H9 (cell line): ENCODE measurements at regions not wholly inside any gene's neighbourhood (a gene's known extent, or its start where the extent isn't known, plus 50 kb on each side); places are given as distances from the start of the nearest gene placed in this dataset.

Experiments
- DNase-seq: peaks from one replicate; pipeline ENCODE4 v3.0.0-alpha.2; 2017
- H2AFZ ChIP-seq: one replicate; pipeline ENCODE4 v1.6.1; 2013; ENCODE audit warnings: mild to moderate bottlenecking, low read length, control low read depth, moderate library complexity
- H2AK5ac ChIP-seq: 2 replicates; pipeline ENCODE4 v1.6.1; 2013; ENCODE audit warnings: low read length, control low read depth, mixed read lengths; ENCODE audit not compliant: insufficient read length
- H2BK120ac ChIP-seq: one replicate; pipeline ENCODE4 v1.6.1; 2013; ENCODE audit warnings: low read depth, mild to moderate bottlenecking, low read length, control low read depth, inconsistent platforms; ENCODE audit not compliant: poor library complexity, severe bottlenecking
- H2BK12ac ChIP-seq: 2 replicates; pipeline ENCODE4 v1.6.1; 2013; ENCODE audit warnings: low read length, control low read depth, mixed read lengths, low read depth; ENCODE audit not compliant: insufficient read length
- H2BK15ac ChIP-seq: 2 replicates; pipeline ENCODE4 v1.6.1; 2013; ENCODE audit warnings: low read depth, low read length, control low read depth
- H2BK20ac ChIP-seq: one replicate; pipeline ENCODE4 v1.6.1; 2013; ENCODE audit warnings: low read depth, mild to moderate bottlenecking, low read length, control low read depth, inconsistent platforms; ENCODE audit not compliant: poor library complexity, severe bottlenecking
- H2BK5ac ChIP-seq: 2 replicates; pipeline ENCODE4 v1.6.1; 2013; ENCODE audit warnings: low read length, control low read depth, mixed read lengths; ENCODE audit not compliant: insufficient read length
- H3K14ac ChIP-seq: 2 replicates; pipeline ENCODE4 v1.6.1; 2013; ENCODE audit warnings: low read length, control low read depth; ENCODE audit not compliant: insufficient read depth
- H3K18ac ChIP-seq: 2 replicates; pipeline ENCODE4 v1.6.1; 2013; ENCODE audit warnings: low read depth, mild to moderate bottlenecking, mixed read lengths, low read length, control low read depth; ENCODE audit not compliant: insufficient read length
- H3K23ac ChIP-seq: 2 replicates; pipeline ENCODE4 v1.6.1; 2013; ENCODE audit warnings: low read length, control low read depth, mixed read lengths, low read depth; ENCODE audit not compliant: insufficient read length
- H3K23me2 ChIP-seq: 2 replicates; pipeline ENCODE4 v1.6.1; 2013; ENCODE audit warnings: low read depth, mild to moderate bottlenecking, mixed read lengths, low read length, control low read depth; ENCODE audit not compliant: insufficient read length, poor library complexity, severe bottlenecking
- H3K27ac ChIP-seq: 2 replicates; pipeline ENCODE4 v1.5.1; 2013; ENCODE audit warnings: low read length, control low read depth, mixed read lengths, low read depth; ENCODE audit not compliant: insufficient read length
- H3K27me3 ChIP-seq: 2 replicates; pipeline ENCODE4 v1.6.1; 2013; ENCODE audit warnings: low read length, control low read depth, inconsistent platforms; ENCODE audit not compliant: insufficient read depth
- H3K4ac ChIP-seq: 2 replicates; pipeline ENCODE4 v1.6.1; 2013; ENCODE audit warnings: low read depth, mild to moderate bottlenecking, control low read depth, inconsistent platforms, low read length, moderate library complexity
- H3K4me1 ChIP-seq: 2 replicates; pipeline ENCODE4 v1.6.1; 2013; ENCODE audit warnings: low read length, control low read depth, inconsistent platforms; ENCODE audit not compliant: insufficient read depth
- H3K4me2 ChIP-seq: 2 replicates; pipeline ENCODE4 v1.6.1; 2013; ENCODE audit warnings: low read length, control low read depth, mixed read lengths; ENCODE audit not compliant: insufficient read length, insufficient read depth
- H3K56ac ChIP-seq: 2 replicates; pipeline ENCODE4 v1.6.1; 2013; ENCODE audit warnings: low read depth, mild to moderate bottlenecking, mixed read lengths, low read length, control low read depth; ENCODE audit not compliant: insufficient read length
- H3K79me1 ChIP-seq: 2 replicates; pipeline ENCODE4 v1.6.1; 2013; ENCODE audit warnings: low read depth, mild to moderate bottlenecking, moderate library complexity, low read length, control low read depth, inconsistent platforms; ENCODE audit not compliant: insufficient read depth, poor library complexity, severe bottlenecking
- H3K79me2 ChIP-seq: 2 replicates; pipeline ENCODE4 v1.6.1; 2013; ENCODE audit warnings: low read length, control low read depth, inconsistent platforms; ENCODE audit not compliant: insufficient read depth
- H3K9ac ChIP-seq: 2 replicates; pipeline ENCODE4 v1.6.1; 2013; ENCODE audit warnings: low read length, control low read depth, mixed read lengths; ENCODE audit not compliant: insufficient read length; ENCODE audit errors: extremely low read depth
- H3K9me3 ChIP-seq: one replicate; pipeline ENCODE4 v1.6.1; 2013; ENCODE audit warnings: low read depth, low read length, inconsistent platforms; ENCODE audit not compliant: control insufficient read depth
- H3T11ph ChIP-seq: one replicate; pipeline ENCODE4 v1.6.1; 2013; ENCODE audit warnings: mild to moderate bottlenecking, low read length, control low read depth, inconsistent platforms
- H4K20me1 ChIP-seq: one replicate; pipeline ENCODE4 v1.6.1; 2013; ENCODE audit not compliant: control insufficient read depth, insufficient read length, insufficient read depth
- H4K5ac ChIP-seq: 2 replicates; pipeline ENCODE4 v1.6.1; 2013; ENCODE audit warnings: low read depth, mild to moderate bottlenecking, mixed read lengths, low read length, control low read depth; ENCODE audit not compliant: insufficient read length
- H4K8ac ChIP-seq: replicated peaks from 2 replicates; pipeline ENCODE4 v1.6.1; 2013; ENCODE audit warnings: low read length, control low read depth, mixed read lengths, low read depth; ENCODE audit not compliant: insufficient read length
- H4K91ac ChIP-seq: 2 replicates; pipeline ENCODE4 v1.6.1; 2013; ENCODE audit warnings: low read depth, mild to moderate bottlenecking, moderate library complexity, mixed read lengths, low read length, control low read depth; ENCODE audit not compliant: insufficient read length
- H3K27ac Mint-ChIP-seq, 3 experiments: 2 replicates in 2 of 3; 3 replicates in 1 of 3; pipeline ENCODE4 v1.8.0; 2020 to 2021; ENCODE audit warnings: mixed read lengths in 3 of 3, mild to moderate bottlenecking in 1 of 3, moderate library complexity in 1 of 3
- H3K27me3 Mint-ChIP-seq: 2 replicates; pipeline ENCODE4 v1.8.0; 2021; ENCODE audit warnings: low read depth, mild to moderate bottlenecking, moderate library complexity, mixed read lengths
- H3K36me3 Mint-ChIP-seq, 3 experiments: 2 replicates in 2 of 3; 3 replicates in 1 of 3; pipeline ENCODE4 v1.8.0; 2020 to 2021; ENCODE audit warnings: low read depth in 3 of 3, mixed read lengths in 3 of 3; ENCODE audit not compliant: insufficient read depth in 1 of 3
- H3K4me1 Mint-ChIP-seq, 2 experiments: 2 replicates each; pipeline ENCODE4 v1.8.0; 2020; ENCODE audit warnings: mixed read lengths in 2 of 2
- H3K4me3 Mint-ChIP-seq, 2 experiments: 2 replicates in 1 of 2; 3 replicates in 1 of 2; pipeline ENCODE4 v1.8.0; 2020 to 2021; ENCODE audit warnings: mild to moderate bottlenecking in 2 of 2, mixed read lengths in 2 of 2, moderate library complexity in 1 of 2
- H3K9me3 Mint-ChIP-seq, 2 experiments: 2 replicates in 1 of 2; 3 replicates in 1 of 2; pipeline ENCODE4 v1.8.0; 2020; ENCODE audit warnings: mild to moderate bottlenecking in 2 of 2, mixed read lengths in 2 of 2, moderate library complexity in 1 of 2
- CTCF ChIP-seq: fragments of 200-600 bp; sonication (generic); conservative IDR thresholded peaks from 3 replicates; pipeline ENCODE4 v1.8.0; 2021; ENCODE audit warnings: antibody characterized with exemption, mild to moderate bottlenecking
- WGBS: extraction: QIAGEN DNeasy Blood & Tissue Kit; methylation state at CpG from one replicate; pipeline ENCODE4 v1.1.7; 2013; ENCODE audit warnings: missing lambda C conversion rate, low lambda C conversion rate, mixed read lengths; ENCODE audit not compliant: insufficient read length; ENCODE audit errors: extremely low coverage; 5-methylcytosine and 5-hydroxymethylcytosine counted together

GRCh38 chr1:29824025-29824424 lies 587.7 kb downstream of the PTPRU start:
- H3K36me3 Mint-ChIP-seq = no peaks in the 10 kb centered on the region; a peak in 1 of 7 replicates
- Histone ChIP-seq H2BK120ac (no peak overlapping the region), H4K91ac (no peak overlapping the region), H3K14ac (no peak overlapping the region), H3T11ph (no peak overlapping the region), H3K23me2 (no peaks in the 10 kb centered on the region), H3K27ac (no peak overlapping the region), H2BK15ac (no peak overlapping the region), H3K4me1 (peaks cover 3% of the 10 kb centered on the region; the same call in 1 of the 2 replicates), H2AFZ (no peak overlapping the region), H4K5ac (no peak overlapping the region), H3K79me2 (no peaks in the 10 kb centered on the region), H3K56ac (no peak overlapping the region), H2AK5ac (no peak overlapping the region), H4K20me1 (no peaks in the 10 kb centered on the region), H3K4me2 (no peak overlapping the region), H3K9me3 (no peaks in the 10 kb centered on the region), H2BK20ac (no peak overlapping the region), H3K9ac (no peak overlapping the region), H3K27me3 (no peaks in the 10 kb centered on the region), H3K4ac (no peak overlapping the region), H2BK12ac (no peak overlapping the region), H2BK5ac (no peak overlapping the region), H4K8ac (no peak overlapping the region), H3K18ac (no peak overlapping the region), H3K23ac (no peak overlapping the region), H3K79me1 (no peaks in the 10 kb centered on the region)
- H3K9me3 Mint-ChIP-seq = peaks cover 3% of the 10 kb centered on the region in 2 experiments; a peak in 3 of 5 replicates
- no peak for TF ChIP-seq CTCF
- H3K27me3 Mint-ChIP-seq = peaks cover 2% of the 10 kb centered on the region; the same call in 1 of the 2 replicates
- WGBS = no CpG with 5 or more reads among the region's 6 CpGs
- no peak for DNase-seq
- H3K27ac Mint-ChIP-seq = no peak overlapping the region
- H3K4me3 Mint-ChIP-seq = no peak overlapping the region
- H3K4me1 Mint-ChIP-seq = peaks cover 11 to 16% of the 10 kb centered on the region in 2 experiments
